Medulla oblongata (tissue), 1 donor: ENCODE measurements at regions not wholly inside any gene's neighbourhood (a gene's known extent, or its start where the extent isn't known, plus 50 kb on each side); places are given as distances from the start of the nearest gene placed in this dataset.

Experiments
- DNase-seq: peaks from one replicate; pipeline ENCODE4 v3.0.0-alpha.2; 2015; ENCODE audit errors: extremely low spot score

DNA sequence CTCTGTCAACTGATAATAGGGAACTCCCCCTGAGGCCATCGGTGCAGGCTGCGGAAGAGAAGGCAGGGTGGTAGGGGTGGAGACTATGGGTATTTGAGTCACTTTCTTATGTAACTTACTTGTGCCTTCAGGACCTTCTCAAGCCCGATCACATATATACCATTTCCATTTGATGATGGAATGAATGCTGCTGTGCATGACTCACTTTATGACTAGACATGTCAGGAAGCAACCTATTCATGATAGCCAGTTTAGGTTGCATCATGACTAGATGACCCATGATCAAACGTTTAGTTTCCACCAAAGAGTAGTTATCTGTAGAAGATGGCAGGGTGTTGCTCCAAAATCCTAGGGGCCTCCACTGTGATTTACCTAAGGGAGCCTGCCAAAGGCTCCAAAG lies 435.5 kb downstream of the DTHD1 start:
- DNase-seq: no peak

DNA sequence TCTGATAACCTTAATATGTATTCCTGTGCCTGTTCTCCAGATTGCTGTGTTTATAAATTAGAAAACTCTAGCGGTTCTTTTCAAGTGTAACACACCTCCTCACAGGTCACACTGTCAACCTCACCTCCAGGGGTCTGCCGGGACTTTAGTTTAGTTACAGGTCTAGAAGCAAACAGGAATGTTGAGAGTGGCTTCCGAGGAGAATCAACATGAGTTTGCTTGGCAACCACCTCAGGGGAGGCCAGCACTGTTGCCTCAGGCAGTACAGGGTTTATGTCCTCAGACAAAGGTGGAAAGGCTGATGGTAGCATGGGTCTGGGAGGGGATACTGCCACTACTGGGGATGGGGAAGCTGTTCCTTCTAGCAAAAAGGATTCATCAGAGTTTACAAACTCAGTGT lies 438.0 kb downstream of the DTHD1 start:
- no peak for DNase-seq

DNA sequence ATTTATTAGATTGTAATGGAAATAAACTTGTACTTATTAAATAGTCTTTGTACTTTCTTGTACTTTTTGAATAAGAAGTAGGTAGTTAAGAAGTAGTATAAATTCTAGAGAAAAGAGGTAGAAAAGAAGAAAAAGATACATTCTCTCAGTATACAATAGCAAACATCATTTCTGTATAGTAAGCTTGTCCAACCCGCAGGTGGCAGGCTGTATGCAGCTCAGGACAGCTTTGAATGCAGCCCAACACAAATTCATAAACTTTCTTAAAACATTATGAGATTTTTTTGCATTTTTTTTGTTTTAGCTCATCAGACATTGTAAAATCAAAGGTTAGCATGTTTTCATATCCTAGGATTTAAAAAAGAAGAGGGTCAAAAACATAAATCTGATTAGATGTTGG lies 441.6 kb downstream of the DTHD1 start:
- DNase-seq: no peak

DNA sequence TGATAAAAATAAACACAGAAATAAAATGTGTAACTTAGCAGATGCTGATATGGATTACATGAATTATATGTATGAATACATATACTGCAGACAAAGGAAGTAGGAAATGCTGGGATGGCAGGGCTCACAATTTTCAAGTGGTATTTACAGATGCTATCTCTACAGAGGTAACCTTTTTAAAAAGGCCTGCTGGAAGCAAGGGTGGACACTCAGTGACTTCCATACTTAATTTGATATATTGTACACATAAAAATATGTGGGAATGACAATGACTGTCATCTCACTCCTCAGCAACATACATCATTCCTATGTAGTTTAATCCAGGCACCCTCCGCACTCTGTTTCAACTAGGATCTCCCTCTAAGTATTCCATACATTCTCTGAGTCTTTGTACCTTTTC lies 452.9 kb downstream of the DTHD1 start:
- DNase-seq: no peak

DNA sequence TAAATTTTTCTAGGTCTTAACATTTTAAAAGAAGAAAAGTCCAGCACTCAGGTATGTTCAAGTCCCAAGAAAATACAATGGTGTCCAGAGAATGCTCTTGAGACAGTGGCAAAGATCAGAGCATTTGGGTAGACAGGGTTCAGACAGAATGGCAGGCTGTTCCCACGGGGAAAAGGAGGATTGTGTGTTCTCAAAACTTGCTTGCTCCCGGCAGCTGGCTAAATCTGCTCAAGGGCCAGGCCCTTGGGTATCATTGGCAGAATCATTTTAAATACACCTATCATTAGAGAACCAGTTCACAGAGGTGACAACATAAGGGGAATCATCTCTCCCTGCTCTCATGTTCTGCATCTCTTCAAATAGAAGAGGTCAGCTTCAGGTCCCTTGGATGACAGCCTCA lies 456.3 kb downstream of the DTHD1 start:
- DNase-seq: no peak

DNA sequence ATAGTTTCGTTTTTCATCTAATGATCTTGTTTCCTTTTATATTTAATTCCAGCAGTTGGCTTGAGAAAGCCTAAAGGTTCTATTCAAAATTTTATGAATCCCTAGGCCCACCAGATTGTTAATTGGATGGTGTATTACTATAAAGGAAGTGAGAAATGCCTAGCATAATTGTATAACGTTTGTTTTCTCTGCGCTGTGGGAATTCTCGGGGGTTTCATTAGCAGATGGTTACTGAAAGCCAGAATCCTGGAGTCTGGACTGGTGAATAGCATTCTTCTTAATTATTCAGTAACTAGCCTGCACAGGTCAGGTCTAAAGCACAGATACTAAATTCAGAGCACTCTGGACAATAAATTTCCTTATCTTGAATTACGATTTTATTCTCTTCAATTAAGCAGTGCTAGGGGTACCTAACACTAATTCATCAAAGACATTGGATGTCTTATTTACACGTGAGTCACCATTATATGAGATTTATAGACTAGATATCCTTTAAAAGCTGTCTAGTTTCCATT lies 459.4 kb downstream of the DTHD1 start:
- DNase-seq: no peak

DNA sequence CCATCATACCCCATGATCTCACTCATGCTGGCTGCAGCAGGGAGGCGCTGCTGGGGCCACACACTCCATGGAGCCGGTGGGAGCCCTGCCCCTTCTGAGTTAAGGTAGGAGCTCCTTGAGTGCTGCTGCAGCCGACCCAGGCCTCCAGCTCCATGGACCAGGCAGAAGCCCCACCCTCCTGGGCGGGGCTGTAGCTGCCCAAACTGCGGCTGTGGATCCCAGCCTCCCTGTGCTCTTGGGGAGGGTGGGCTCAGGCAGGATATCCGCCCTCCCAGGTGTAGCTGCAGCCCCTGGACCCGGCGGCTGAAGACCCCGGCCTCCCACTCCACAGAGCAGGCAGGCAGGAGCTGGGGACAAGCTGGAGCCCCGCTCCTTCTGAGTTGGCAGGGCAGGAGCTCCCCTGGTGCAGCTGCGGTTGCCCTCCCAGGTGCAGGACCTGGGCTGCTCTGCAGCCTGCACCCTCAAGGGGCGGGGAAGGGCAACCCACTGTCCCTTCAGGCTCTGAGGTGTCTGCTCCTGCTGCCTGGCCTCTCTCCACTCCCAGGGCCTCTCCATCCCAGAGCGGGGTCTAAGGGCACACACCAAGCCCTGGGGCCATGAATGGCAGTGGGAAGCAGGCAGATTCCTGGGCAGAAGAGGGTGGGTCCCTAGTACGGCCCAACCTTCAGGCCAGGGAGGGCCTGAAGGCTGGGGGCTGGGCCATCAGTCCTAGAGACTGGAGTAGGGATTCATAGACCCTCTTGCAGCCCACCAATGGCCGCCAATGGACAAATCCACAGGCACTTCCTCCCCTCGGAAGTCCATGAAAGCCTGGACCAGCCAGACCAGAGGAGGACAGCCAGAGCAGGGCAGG lies 466.1 kb downstream of the DTHD1 start:
- no peak for DNase-seq

DNA sequence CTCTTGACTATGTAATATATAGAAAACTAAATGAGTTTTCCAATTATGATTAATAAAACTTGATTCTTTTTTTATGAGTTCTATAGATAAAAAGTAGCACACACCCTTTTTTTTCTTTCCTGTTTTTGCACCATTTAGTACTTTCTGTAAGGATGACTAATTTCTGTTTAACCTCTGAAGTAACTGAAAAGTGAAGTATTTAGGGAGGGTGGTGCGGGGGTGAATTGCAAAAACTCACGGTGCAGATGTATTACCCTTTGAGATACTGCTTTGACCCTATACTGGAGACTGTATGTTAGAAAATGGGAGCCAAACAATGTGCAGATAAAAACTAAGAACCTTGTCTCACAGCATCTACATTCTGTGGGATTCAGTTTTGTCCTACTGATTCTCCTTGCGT lies 471.6 kb downstream of the DTHD1 start:
- DNase-seq: no peak

DNA sequence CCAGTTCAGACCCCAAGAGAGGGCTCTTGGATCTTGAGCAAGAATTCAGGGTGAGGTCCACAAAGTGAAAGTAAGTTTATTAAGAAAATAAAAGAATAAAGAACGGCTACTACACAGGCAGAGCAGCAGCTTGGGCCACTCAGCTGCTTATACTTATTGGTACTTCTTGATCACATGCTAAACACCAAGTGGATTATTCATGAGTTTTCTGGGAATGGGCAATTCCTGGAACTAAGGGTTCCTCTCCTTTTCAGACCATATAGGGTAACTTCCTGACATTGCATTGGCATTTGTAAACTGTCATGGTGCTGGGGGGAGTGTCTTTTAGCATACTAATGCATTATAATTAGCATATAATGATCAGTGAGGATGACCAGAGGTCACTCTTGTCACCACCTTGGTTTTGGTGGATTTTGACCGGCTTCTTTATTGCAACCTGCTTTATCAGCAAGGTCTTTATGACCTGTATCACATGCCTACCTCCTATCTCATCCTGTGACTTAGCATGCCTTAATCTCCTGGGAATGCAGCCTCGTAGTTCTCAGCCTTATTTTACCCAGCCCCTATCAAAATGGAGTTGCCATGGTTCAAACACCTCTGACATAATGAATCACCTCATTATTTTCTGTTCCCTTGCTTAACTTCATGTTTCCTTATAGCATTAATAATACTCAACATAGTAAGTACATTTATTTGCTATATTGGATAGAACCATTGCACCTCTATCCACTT lies 476.3 kb downstream of the DTHD1 start:
- no peak for DNase-seq

DNA sequence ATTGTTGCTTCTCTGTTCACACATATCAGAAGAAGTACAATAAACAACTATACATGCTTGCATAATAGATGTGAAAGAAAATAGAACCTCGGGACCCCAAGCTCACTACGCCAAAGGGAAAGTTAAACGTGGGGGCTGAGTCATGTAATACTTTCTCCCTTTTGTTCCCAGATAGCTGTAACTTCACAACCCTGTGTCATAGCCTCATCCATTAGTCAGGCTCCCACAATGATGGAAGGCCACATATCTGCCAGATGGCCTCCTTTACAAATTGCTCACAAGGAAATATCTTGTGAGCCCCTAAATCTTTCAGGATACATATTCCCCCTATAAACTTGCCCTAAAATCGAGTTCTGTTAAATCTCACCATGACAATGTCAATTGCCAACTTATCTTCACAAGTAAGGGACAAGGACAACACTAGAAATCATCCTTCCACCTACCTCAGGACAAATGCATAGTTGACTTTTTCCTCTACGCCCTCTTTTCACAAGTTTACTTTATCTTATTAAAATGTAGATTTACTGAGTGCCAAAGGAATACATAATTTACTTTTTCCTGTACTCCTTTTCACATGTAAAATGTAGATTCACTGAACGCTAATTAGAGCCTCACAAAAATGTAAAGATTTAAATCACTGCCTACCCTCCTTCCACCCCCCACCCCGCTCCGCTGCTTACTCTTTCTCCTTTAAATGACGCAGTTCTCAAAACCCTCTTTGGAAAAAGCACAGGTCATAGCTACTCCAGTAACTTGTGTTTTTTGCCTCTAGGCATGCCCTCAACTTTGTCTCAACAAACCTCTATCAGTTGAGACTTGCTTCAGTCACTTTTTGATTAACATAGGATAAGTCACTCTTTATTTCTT lies 477.1 kb downstream of the DTHD1 start:
- DNase-seq: no peak

DNA sequence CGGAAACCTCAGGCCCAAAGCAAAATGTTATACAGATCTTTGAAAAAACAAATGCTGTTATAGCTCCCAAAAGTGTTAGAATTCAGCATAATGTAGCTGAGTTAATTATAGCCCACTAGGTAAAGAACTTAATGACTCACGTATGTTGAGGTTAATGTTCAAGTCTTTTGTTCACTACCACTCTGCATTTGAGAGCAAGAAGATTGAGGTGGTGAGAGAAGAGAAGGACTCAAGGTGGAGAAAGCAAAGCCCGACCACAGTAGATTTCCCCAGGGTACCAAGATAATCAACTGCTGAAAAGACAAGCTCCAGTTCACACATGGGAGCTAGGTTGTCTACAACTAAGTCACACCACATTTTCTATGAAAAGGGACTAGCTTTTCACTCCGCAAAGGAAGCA lies 480.2 kb downstream of the DTHD1 start:
- DNase-seq: no peak

DNA sequence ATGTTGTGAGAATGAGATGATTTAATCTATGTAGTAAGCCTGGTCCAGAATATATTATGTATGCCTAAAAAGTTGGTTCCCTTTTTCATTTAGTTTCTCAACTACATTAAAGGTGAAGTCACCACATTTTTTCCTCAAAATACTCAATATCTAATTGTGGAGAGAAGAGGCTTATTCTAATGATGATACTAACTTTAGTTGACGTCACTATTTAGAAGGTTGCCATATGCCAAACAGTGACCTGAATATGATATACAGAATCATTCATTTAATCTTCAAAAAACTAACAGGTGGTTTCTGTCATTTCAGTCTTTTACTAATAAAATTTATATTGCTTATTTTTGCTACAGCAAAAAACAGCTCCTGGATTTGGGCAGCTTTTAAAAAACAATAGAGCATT lies 480.7 kb upstream of the NWD2 start:
- DNase-seq: no peak

DNA sequence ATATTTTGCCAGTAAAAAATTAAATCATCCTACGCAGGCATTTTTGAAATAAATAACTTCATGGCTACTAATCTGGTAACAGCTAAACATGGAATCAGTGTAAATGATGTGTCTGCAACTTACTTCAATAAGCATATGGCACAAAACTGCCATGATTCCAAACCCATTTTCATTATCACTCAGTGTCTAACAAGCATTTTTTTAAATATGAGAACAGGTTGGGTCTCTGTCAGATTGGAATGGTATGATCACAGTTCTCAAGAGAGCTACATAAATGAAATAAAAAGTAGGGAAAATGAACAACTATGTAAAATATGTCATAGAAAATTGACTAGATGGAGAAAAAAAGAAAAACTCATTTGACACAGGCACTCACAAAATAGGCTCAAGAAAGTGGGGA lies 476.9 kb upstream of the NWD2 start:
- DNase-seq: no peak

DNA sequence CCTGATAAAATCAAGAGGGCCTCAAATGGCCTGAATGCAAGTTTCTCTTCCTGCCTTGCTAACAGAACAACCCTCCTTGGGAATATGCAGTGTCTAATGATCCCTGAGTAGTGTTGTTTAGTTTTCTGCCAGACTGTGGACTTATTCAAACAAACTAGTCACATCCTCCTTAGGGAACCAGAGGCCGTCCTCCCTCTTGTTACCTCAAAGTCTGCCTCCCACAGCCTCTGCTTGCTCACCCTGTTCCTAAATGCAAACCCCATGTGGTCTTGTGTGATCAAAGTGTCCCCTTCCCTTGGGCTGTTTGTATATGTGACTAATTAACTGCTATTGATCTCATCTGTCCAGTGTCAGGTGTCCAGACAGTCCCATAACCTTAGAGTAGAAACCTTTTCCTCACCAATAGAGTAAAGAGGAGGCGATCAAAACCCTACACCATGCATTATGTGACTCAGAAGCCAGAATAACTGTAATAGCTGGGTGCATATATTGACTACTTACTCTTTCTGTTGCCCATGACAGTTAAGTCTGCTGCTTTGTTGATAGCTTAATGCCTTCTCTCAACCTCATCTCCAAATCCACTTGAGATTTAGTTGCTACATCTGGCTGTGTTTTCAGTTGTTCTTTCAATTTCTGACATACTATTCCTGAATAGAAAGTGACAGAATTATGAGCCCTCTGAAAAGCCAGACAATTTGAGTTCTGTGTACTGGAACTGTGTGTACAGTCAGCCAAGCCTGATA lies 473.0 kb upstream of the NWD2 start:
- no peak for DNase-seq

DNA sequence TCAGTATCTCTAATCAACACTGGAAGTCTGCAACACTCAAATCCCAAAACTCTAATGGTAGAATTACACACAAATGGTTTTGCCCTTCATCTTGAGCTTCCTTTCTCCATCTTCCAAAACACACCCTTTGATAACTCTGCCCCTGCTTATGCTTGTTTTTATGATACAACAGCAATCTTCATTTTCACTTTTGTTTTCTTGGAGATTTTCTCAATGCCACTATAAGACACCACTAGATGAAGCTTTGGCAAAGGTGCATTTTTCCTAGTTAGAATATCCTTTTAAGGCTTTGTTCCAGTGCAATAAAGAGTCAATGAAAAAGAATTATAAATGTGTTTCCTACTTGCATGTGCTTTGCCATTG lies 472.4 kb upstream of the NWD2 start:
- DNase-seq: no peak

DNA sequence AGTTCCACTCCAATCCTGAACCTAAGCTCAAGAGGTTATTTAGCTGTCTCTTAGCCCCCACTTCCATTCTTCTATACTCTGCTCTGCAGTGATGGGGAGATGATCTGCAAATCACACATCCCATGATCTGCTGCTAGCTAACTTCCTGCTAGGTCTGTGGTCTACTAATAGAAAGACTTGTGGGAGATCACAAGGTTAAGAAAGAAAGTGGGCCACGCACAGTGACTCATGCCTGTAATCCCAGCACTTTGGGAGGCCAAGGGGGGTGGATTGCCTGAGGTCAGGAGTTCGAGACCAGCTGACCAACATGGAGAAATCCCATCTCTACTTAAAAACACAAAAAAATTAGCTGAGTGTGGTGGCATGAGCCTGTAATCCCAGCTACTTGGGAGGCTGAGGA lies 471.1 kb upstream of the NWD2 start:
- no peak for DNase-seq

DNA sequence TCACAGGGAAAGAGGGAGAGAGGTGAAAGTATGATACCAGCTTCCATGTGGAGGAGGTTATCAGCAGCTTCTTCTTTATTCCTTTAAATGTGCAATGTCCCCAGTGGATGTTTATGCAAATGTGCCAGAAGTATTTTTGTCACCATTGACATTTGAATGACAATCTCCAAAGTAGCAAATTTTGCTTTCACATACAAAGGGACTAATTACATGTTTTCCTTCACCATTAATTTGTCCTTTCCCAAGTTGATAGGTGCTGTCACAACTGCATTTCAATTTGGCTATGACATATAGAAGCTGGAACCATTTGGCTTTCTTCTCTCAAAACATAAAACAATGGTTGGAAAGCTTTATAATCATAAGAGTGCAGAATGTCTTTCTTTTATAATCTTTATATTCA lies 469.0 kb upstream of the NWD2 start:
- DNase-seq: no peak

DNA sequence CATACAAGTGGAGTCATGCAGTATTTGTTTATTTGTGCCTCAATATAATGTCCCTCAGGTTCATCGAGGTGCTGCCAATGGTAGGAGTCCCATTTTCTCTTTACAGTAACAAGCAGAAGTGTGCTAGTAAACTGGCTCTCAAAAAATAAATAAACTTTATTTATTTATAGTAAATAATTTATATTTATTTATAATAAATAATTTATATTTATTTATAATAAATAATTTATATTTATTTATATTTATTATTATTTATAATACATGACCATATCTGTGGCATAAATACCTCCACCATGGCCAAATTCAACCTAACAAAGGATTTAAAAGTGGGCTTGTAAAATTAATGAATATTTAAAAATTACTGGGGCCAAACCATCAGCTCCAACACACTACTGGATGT lies 464.9 kb upstream of the NWD2 start:
- no peak for DNase-seq

DNA sequence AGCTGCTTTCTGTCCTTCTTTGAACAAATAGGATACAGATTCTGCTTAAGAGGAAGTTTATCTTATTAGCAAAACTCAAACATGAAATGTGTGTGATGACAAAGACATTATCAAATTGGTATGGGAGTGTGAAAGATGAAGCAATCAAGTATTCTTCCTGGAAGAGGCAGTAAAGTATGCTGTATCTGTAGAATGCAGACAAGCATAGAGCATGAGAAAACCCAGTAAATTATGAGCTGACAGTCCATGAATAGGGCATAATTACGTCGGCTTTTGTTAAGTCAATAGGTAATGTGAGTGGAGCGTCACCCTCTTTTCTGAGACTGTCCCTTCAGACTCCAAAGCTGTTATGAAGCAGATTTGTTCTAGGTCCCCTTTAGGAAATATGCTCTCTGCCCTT lies 458.6 kb upstream of the NWD2 start:
- no peak for DNase-seq

DNA sequence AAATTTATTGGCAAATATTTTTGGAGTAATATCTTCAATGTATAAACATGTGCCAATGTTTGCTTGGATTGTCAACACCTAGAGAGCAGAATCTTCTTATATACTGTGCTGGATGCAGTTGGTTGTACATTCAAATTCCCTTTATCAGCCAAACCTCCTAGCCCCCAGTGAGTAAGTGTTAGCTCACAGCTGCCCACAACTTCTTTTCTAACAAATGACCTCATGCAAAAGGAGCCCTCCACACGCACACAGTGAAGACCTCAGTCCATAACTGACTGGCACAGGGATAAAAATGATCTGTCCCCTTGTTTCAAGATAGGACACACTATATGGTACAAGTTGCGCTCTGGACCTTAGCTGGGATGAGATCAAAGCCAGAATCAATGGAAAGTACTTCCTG lies 458.0 kb upstream of the NWD2 start:
- DNase-seq: no peak

DNA sequence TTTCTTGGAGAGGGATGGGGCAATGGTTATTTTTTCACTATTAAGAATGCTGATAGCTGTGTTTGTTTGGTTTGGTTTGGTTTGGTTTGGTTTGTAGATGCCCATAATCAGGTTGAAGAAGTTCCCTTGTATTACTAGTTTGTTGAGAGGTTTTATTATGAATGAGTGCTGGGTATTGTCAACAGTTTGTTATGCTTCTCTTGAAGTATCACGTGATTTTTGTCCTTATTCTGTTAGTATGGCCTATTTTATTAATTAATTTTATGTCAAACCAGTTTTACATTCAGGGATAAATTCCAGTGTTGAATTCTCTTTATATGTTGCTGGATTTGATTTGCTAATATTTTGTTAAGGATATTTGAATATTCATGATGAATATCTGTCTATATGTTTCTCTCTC lies 449.8 kb upstream of the NWD2 start:
- DNase-seq: no peak

DNA sequence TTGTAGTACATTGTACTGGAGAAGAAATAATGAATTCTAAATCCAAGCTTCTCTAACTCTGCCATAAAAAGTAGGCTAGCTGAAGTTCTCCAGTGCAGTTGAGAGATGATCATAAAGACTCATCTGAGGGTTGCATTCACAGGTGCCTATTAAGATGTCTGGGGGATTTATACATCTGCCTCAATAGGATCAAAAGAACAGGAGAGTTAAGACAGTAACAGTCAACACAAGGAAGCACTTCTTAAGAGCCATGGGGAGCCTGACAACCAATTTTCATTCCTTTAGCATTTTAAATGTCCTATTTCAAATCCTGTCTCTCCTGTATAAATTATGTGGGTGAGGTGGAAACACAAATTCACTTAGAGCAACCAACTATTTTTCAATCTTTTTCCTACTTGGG lies 432.4 kb upstream of the NWD2 start:
- no peak for DNase-seq
